GM12875 (cell line): ENCODE measurements at regions not wholly inside any gene's neighbourhood (a gene's known extent, or its start where the extent isn't known, plus 50 kb on each side); places are given as distances from the start of the nearest gene placed in this dataset.

Source experiments
- H3K4me3 ChIP-seq: one replicate; pipeline ENCODE4 v1.5.1; 2011; ENCODE audit warnings: low read depth, low read length, control low read depth
- CTCF ChIP-seq: IDR thresholded peaks from 2 replicates; pipeline ENCODE4 v1.5.1; 2011; ENCODE audit warnings: low read depth, mild to moderate bottlenecking, control low read depth, inconsistent platforms, low read length, moderate library complexity, borderline replicate concordance; ENCODE audit not compliant: insufficient read depth

GRCh38 chr2:179354296-179354695, 89.7 kb upstream of the SESTD1 start:
- no peak overlapping the region for H3K4me3 ChIP-seq
- no peak for TF ChIP-seq CTCF

GRCh38 chr2:179352181-179352580, 87.5 kb upstream of the SESTD1 start:
- no peak overlapping the region for H3K4me3 ChIP-seq
- no peak for TF ChIP-seq CTCF

- TF ChIP-seq CTCF, result no peak
- no peak overlapping the region for H3K4me3 ChIP-seq
These were observed 86.4 kb upstream of the SESTD1 start for GRCh38 chr2:179351057-179351456.

GRCh38 chr2:179349670-179350303, 85.2 kb upstream of the SESTD1 start:
- no peak overlapping the region for H3K4me3 ChIP-seq
- no peak for TF ChIP-seq CTCF

GRCh38 chr2:179348906-179349305, 84.3 kb upstream of the SESTD1 start:
- H3K4me3 ChIP-seq, result no peak overlapping the region
- no peak for TF ChIP-seq CTCF

- TF ChIP-seq CTCF, result no peak
- no peak overlapping the region for H3K4me3 ChIP-seq
These were observed 80.3 kb upstream of the SESTD1 start for GRCh38 chr2:179344970-179345369.

GRCh38 chr2:179344280-179344964, 79.8 kb upstream of the SESTD1 start:
- no peak for TF ChIP-seq CTCF
- no peak overlapping the region for H3K4me3 ChIP-seq
